SK-N-SH (cell line): ENCODE measurements at regions not wholly inside any gene's neighbourhood (a gene's known extent, or its start where the extent isn't known, plus 50 kb on each side); places are given as distances from the start of the nearest gene placed in this dataset.

Experiments
- CTCF ChIA-PET: fragments of 300-600, 350-600 bp; formaldehyde crosslinking; extraction: SDS; loops from one replicate; lab custom pipeline; 2021; lab: Yijun Ruan, JAX
- POLR2A ChIA-PET: fragments of 350-600 bp; sonication (Branson Sonifier 250); formaldehyde crosslinking; extraction: SDS; loops from one replicate; lab custom pipeline; 2020; ENCODE audit warnings: antibody characterized with exemption, inconsistent platforms; lab: Yijun Ruan, JAX
- DNase-seq: peaks from one replicate; pipeline ENCODE4 v3.0.0; 2012
- H2AFZ ChIP-seq: fragments of 200-600 bp; sonication (generic); 2 replicates; pipeline ENCODE4 v1.8.1; 2016; ENCODE audit warnings: antibody characterized with exemption, mild to moderate bottlenecking, low read depth
- H3F3A ChIP-seq: fragments of 200-600 bp; sonication (generic); replicated peaks from 2 replicates; pipeline ENCODE3; 2016; ENCODE audit warnings: antibody characterized with exemption, mild to moderate bottlenecking; ENCODE audit not compliant: insufficient read depth
- H3K27ac ChIP-seq, 2 experiments: fragments of 200-500 bp in 1 of 2; fragments of 200-600 bp in 1 of 2; sonication (Bioruptor generic) in 1 of 2; sonication (generic), shearing (Covaris generic) in 1 of 2; 2 replicates each; pipeline versions ENCODE4 v1.5.1 to v1.6.1; 2014 to 2016; ENCODE audit warnings: low read depth in 2 of 2, inconsistent platforms in 1 of 2, low read length in 1 of 2, mild to moderate bottlenecking in 1 of 2, mixed read lengths in 1 of 2
- H3K27me3 ChIP-seq: fragments of 200-600 bp; sonication (generic), shearing (Covaris generic); 2 replicates; pipeline ENCODE4 v1.6.1; 2016; ENCODE audit warnings: mixed run types; ENCODE audit not compliant: insufficient read depth
- H3K36me3 ChIP-seq, 2 experiments: fragments of 200-500 bp in 1 of 2; fragments of 200-600 bp in 1 of 2; sonication (Bioruptor generic) in 1 of 2; sonication (generic) in 1 of 2; replicated peaks in 1 of 2; 2 replicates each; pipeline versions ENCODE3 to v1.5.1; 2014 to 2016; ENCODE audit warnings: low read length in 1 of 2, mild to moderate bottlenecking in 1 of 2; ENCODE audit not compliant: insufficient read depth in 2 of 2, control insufficient read depth in 1 of 2
- H3K4me1 ChIP-seq, 2 experiments: fragments of 200-500 bp in 1 of 2; fragments of 200-600 bp in 1 of 2; sonication (Bioruptor generic) in 1 of 2; sonication (generic), shearing (Covaris generic) in 1 of 2; 2 replicates each; pipeline versions ENCODE4 v1.5.1 to v1.6.1; 2014 to 2016; ENCODE audit warnings: low read depth in 1 of 2, low read length in 1 of 2, mixed run types in 1 of 2; ENCODE audit not compliant: insufficient read depth in 2 of 2, control insufficient read depth in 1 of 2
- H3K4me2 ChIP-seq: fragments of 200-600 bp; sonication (generic), shearing (Covaris generic); 2 replicates; pipeline ENCODE4 v1.6.1; 2017; ENCODE audit warnings: mixed run types
- H3K4me3 ChIP-seq, 2 experiments: fragments of 200-500 bp in 1 of 2; fragments of 200-600 bp in 1 of 2; sonication (Bioruptor generic) in 1 of 2; sonication (generic), shearing (Covaris generic) in 1 of 2; 2 replicates each; pipeline versions ENCODE4 v1.5.1 to v1.8.1; 2014 to 2016; ENCODE audit warnings: low read depth in 2 of 2, inconsistent platforms in 1 of 2, low read length in 1 of 2, mild to moderate bottlenecking in 1 of 2, mixed read lengths in 1 of 2, moderate library complexity in 1 of 2
- H3K79me2 ChIP-seq: fragments of 200-600 bp; sonication (generic); 2 replicates; pipeline ENCODE4 v1.8.1; 2017; ENCODE audit warnings: mild to moderate bottlenecking; ENCODE audit not compliant: insufficient read depth
- H3K9ac ChIP-seq: fragments of 200-600 bp; sonication (generic); 2 replicates; pipeline ENCODE4 v1.6.1; 2017; ENCODE audit warnings: mixed run types
- H3K9me2 ChIP-seq: fragments of 200-600 bp; sonication (generic); 2 replicates; pipeline ENCODE4 v1.6.1; 2017; ENCODE audit warnings: mixed run types
- H3K9me3 ChIP-seq: fragments of 200-600 bp; sonication (generic); 2 replicates; pipeline ENCODE4 v1.6.1; 2017; ENCODE audit warnings: mixed run types, mild to moderate bottlenecking, moderate library complexity
- H4K20me1 ChIP-seq: fragments of 200-600 bp; sonication (generic); 2 replicates; pipeline ENCODE4 v1.6.1; 2017; ENCODE audit warnings: mild to moderate bottlenecking, mixed run types; ENCODE audit not compliant: insufficient read depth
- CHD2 ChIP-seq: fragments of 150-350 bp; IDR thresholded peaks from 2 replicates; pipeline ENCODE4 v1.6.1; 2018; ENCODE audit warnings: low read length; ENCODE audit not compliant: partially characterized antibody
- ELF1 ChIP-seq: IDR thresholded peaks from 2 replicates; pipeline ENCODE4 v1.4.0; 2012
- EP300 ChIP-seq, 2 experiments: IDR thresholded peaks; 2 replicates each; pipeline versions ENCODE4 v1.4.0 to v1.6.1; 2012; ENCODE audit warnings: borderline replicate concordance in 1 of 2, low read depth in 1 of 2, low read length in 1 of 2
- EZH2phosphoT487 ChIP-seq: fragments of 200-600 bp; sonication (generic); IDR thresholded peaks from 2 replicates; pipeline ENCODE4 v1.6.1; 2017; ENCODE audit warnings: low read depth, mixed run types, mild to moderate bottlenecking, antibody characterized with exemption, moderate library complexity, borderline replicate concordance
- FOSL2 ChIP-seq: IDR thresholded peaks from 2 replicates; pipeline ENCODE4 v1.4.0; 2012; ENCODE audit warnings: low read depth, mild to moderate bottlenecking, moderate library complexity, borderline replicate concordance
- FOXM1 ChIP-seq: IDR thresholded peaks from 2 replicates; pipeline ENCODE4 v1.4.0; 2012; ENCODE audit warnings: low read depth, mild to moderate bottlenecking
- GABPA ChIP-seq: IDR thresholded peaks from 2 replicates; pipeline ENCODE4 v1.4.0; 2012; ENCODE audit warnings: low read depth, mild to moderate bottlenecking
- GATA2 ChIP-seq: sonication (generic); formaldehyde crosslinking; IDR thresholded peaks from 2 replicates; pipeline ENCODE4 v1.5.0; 2020; ENCODE audit warnings: mild to moderate bottlenecking, missing genetic modification reagents
- MAX ChIP-seq: IDR thresholded peaks from 2 replicates; pipeline ENCODE4 v1.4.0; 2012; ENCODE audit warnings: low read depth
- MEF2A ChIP-seq: IDR thresholded peaks from 2 replicates; pipeline ENCODE4 v1.4.0; 2012; ENCODE audit warnings: low read depth, borderline replicate concordance
- NFIC ChIP-seq: IDR thresholded peaks from 2 replicates; pipeline ENCODE4 v1.4.0; 2012; ENCODE audit warnings: borderline replicate concordance
- PBX3 ChIP-seq: IDR thresholded peaks from 2 replicates; pipeline ENCODE4; 2012
- POLR2AphosphoS5 ChIP-seq: IDR thresholded peaks from 2 replicates; pipeline ENCODE4 v1.6.1; 2012; ENCODE audit warnings: low read depth, low read length
- REST ChIP-seq: IDR thresholded peaks from 2 replicates; pipeline ENCODE4 v1.6.1; 2012; ENCODE audit warnings: mild to moderate bottlenecking, low read depth, low read length, moderate library complexity
- RFX5 ChIP-seq: IDR thresholded peaks from 2 replicates; pipeline ENCODE4 v1.6.1; 2012; ENCODE audit warnings: mild to moderate bottlenecking, improper control_type of control experiment, low read length
- RXRA ChIP-seq: IDR thresholded peaks from 2 replicates; pipeline ENCODE4 v1.4.0; 2012; ENCODE audit warnings: low read depth, mild to moderate bottlenecking, borderline replicate concordance
- TCF12 ChIP-seq: IDR thresholded peaks from 2 replicates; pipeline ENCODE4 v1.4.0; 2012
- TEAD4 ChIP-seq: IDR thresholded peaks from 2 replicates; pipeline ENCODE4 v1.4.0; 2012; ENCODE audit warnings: mild to moderate bottlenecking, borderline replicate concordance; ENCODE audit not compliant: insufficient read depth
- USF1 ChIP-seq: IDR thresholded peaks from 2 replicates; pipeline ENCODE4 v1.4.0; 2012; ENCODE audit warnings: low read depth, borderline replicate concordance
- WGBS: methylation state at CpG from one replicate; pipeline ENCODE4 v1.1.6; 2017; ENCODE audit warnings: low lambda C conversion rate; 5-methylcytosine and 5-hydroxymethylcytosine counted together

- Histone ChIP-seq H2AFZ (no peak overlapping the region), H3K27me3 (no peaks in the 10 kb centered on the region), H3K9me3 (no peaks in the 10 kb centered on the region), H4K20me1 (no peaks in the 10 kb centered on the region), H3K9ac (no peak overlapping the region), H3K4me3 (no peak overlapping the region), H3K27ac (no peak overlapping the region), H3K36me3 (no peaks in the 10 kb centered on the region), H3K9me2 (no peaks in the 10 kb centered on the region), H3K4me2 (no peak overlapping the region), H3K4me1 (no peaks in the 10 kb centered on the region; a peak in 1 of 4 replicates), H3K79me2 (no peaks in the 10 kb centered on the region), H3F3A (no peaks in the 10 kb centered on the region)
- WGBS: 25% methylated on average over 3 of the region's 3 CpGs
- POLR2A ChIA-PET: no interaction called here
- DNase-seq: no peak
- no peak for TF ChIP-seq FOSL2
- no peak for TF ChIP-seq TEAD4
- no peak for TF ChIP-seq MEF2A
- no peak for TF ChIP-seq ELF1
- TF ChIP-seq FOXM1: no peak
- no peak for TF ChIP-seq GATA2 (CRISPR knock-in tag)
- no peak for TF ChIP-seq PBX3
- TF ChIP-seq POLR2AphosphoS5: no peak
- no peak for TF ChIP-seq USF1
- TF ChIP-seq EZH2phosphoT487: no peak
- no peak for TF ChIP-seq GABPA
- no peak for TF ChIP-seq EP300 (IDR thresholded peaks at IDR 0.05; ENCODE audit: borderline replicate concordance in 1 of 2, low read depth in 1 of 2, low read length in 1 of 2)
- TF ChIP-seq TCF12: no peak
- TF ChIP-seq RFX5: no peak
- no peak for TF ChIP-seq REST
- no peak for TF ChIP-seq CHD2
- no peak for TF ChIP-seq NFIC
- TF ChIP-seq MAX: no peak
- TF ChIP-seq RXRA: no peak
- CTCF ChIA-PET: no interaction called here
Observed at GRCh38 chr5:144691936-144692335, 521.3 kb downstream of the KCTD16 start.
